Keratinocyte (primary cell): ENCODE measurements at regions not wholly inside any gene's neighbourhood (a gene's known extent, or its start where the extent isn't known, plus 50 kb on each side); places are given as distances from the start of the nearest gene placed in this dataset.

ENCODE experiments used
- DNase-seq: peaks from one replicate; pipeline ENCODE4 v3.0.0-alpha.2; 2011; ENCODE audit warnings: low read depth, missing footprints, low spot score
- FAIRE-seq: peaks from 2 replicates; lab custom pipeline; 2011; peaks lifted over from hg19 to GRCh38; lab: Jason Lieb, UNC
- H2AFZ ChIP-seq: 2 replicates; pipeline ENCODE4 v1.6.0; 2012; ENCODE audit warnings: low read length, control low read depth, inconsistent platforms; ENCODE audit not compliant: control insufficient read depth
- H3K27ac ChIP-seq: 2 replicates; pipeline ENCODE4 v1.5.1; 2011; ENCODE audit warnings: low read length; ENCODE audit not compliant: control insufficient read depth, insufficient read depth
- H3K27me3 ChIP-seq: 3 replicates; pipeline ENCODE4 v1.6.0; 2011; ENCODE audit warnings: low read length; ENCODE audit not compliant: control insufficient read depth, insufficient read depth; ENCODE audit errors: extremely low read depth
- H3K36me3 ChIP-seq, 2 experiments: 2 replicates in 1 of 2; 3 replicates in 1 of 2; pipeline ENCODE4 v1.5.1; 2011; ENCODE audit warnings: low read length in 2 of 2, mild to moderate bottlenecking in 1 of 2; ENCODE audit not compliant: control insufficient read depth in 2 of 2, insufficient read depth in 2 of 2; ENCODE audit errors: extremely low read depth in 1 of 2
- H3K4me1 ChIP-seq: 3 replicates; pipeline ENCODE4 v1.5.1; 2011; ENCODE audit warnings: low read length; ENCODE audit not compliant: control insufficient read depth, insufficient read depth; ENCODE audit errors: extremely low read depth
- H3K4me2 ChIP-seq: 3 replicates; pipeline ENCODE4 v1.6.0; 2011; ENCODE audit warnings: low read depth, low read length; ENCODE audit not compliant: control insufficient read depth, insufficient read depth; ENCODE audit errors: extremely low read depth
- H3K4me3 ChIP-seq, 3 experiments: fragments of 200-600 bp in 1 of 3; sonication (generic) in 1 of 3; 2 replicates in 2 of 3; 3 replicates in 1 of 3; pipeline ENCODE4 v1.5.1; 2011 to 2016; ENCODE audit warnings: low read length in 3 of 3, mild to moderate bottlenecking in 3 of 3, control low read depth in 2 of 3, inconsistent platforms in 1 of 3, low read depth in 1 of 3, mixed read lengths in 1 of 3, mixed run types in 1 of 3, moderate library complexity in 1 of 3; ENCODE audit not compliant: control insufficient read depth in 2 of 3, insufficient read depth in 2 of 3; ENCODE audit errors: extremely low read depth in 1 of 3
- H3K79me2 ChIP-seq: 2 replicates; pipeline ENCODE4 v1.6.0; 2012; ENCODE audit warnings: low read length; ENCODE audit not compliant: control insufficient read depth, insufficient read depth
- H3K9ac ChIP-seq: 3 replicates; pipeline ENCODE4 v1.6.0; 2011; ENCODE audit warnings: low read length; ENCODE audit not compliant: control insufficient read depth, insufficient read depth; ENCODE audit errors: extremely low read depth
- H3K9me1 ChIP-seq: 3 replicates; pipeline ENCODE4 v1.6.0; 2011; ENCODE audit warnings: low read length; ENCODE audit not compliant: control insufficient read depth, insufficient read depth; ENCODE audit errors: extremely low read depth
- H3K9me3 ChIP-seq: 2 replicates; pipeline ENCODE4 v1.5.1; 2012; ENCODE audit warnings: low read depth, low read length; ENCODE audit not compliant: control insufficient read depth
- H4K20me1 ChIP-seq: 3 replicates; pipeline ENCODE4 v1.6.0; 2011; ENCODE audit warnings: low read length; ENCODE audit not compliant: control insufficient read depth, insufficient read depth; ENCODE audit errors: extremely low read depth
- CTCF ChIP-seq, 3 experiments: IDR thresholded peaks in 1 of 3; conservative IDR thresholded peaks in 1 of 3; optimal IDR thresholded peaks in 1 of 3; 2 replicates in 2 of 3; 3 replicates in 1 of 3; pipeline versions ENCODE3 to v1.5.1; 2011; ENCODE audit warnings: low read length in 3 of 3, mild to moderate bottlenecking in 3 of 3, moderate library complexity in 2 of 3, control low read depth in 1 of 3, inconsistent platforms in 1 of 3; ENCODE audit not compliant: insufficient read depth in 2 of 3; ENCODE audit errors: extremely low read depth in 1 of 3
- EZH2 ChIP-seq: IDR thresholded peaks from one replicate; pipeline ENCODE4 v1.6.1; 2012; ENCODE audit warnings: inconsistent platforms, mild to moderate bottlenecking, low read length, moderate library complexity
- dilution Hi-C: fragments of 300-500 bp; cut with MboI; formaldehyde crosslinking; loops from one replicate; pipeline ENCODE4 v1.7.0; 2020; ENCODE audit warnings: low sequenced_read_pairs; ENCODE audit not compliant: extremely low pct_ligation_motif_present

GRCh38 chr2:14827226-14828023, 194.9 kb downstream of the LRATD1 start:
- dilution Hi-C loops: no loop called here
- Histone ChIP-seq H3K27me3 (no peaks in the 10 kb centered on the region), H3K9me3 (no peaks in the 10 kb centered on the region), H3K9me1 (no peaks in the 10 kb centered on the region), H3K4me3 (no peak overlapping the region), H3K36me3 (no peaks in the 10 kb centered on the region), H3K4me1 (peaks cover 19% of the 10 kb centered on the region), H3K9ac (no peak overlapping the region), H4K20me1 (no peaks in the 10 kb centered on the region), H3K4me2 (peak overlapping the region; percentile 49), H3K27ac (no peak overlapping the region), H3K79me2 (no peaks in the 10 kb centered on the region), H2AFZ (no peak overlapping the region)
- no peak for DNase-seq
- FAIRE-seq: peak; percentile 52
- no peak for TF ChIP-seq EZH2
- no peak for TF ChIP-seq CTCF (optimal IDR thresholded peaks at IDR 0.05 in 1 of 3, IDR thresholded peaks at IDR 0.05 in 1 of 3, conservative IDR thresholded peaks at IDR 0.05 in 1 of 3; ENCODE audit: extremely low read depth in 1 of 3, insufficient read depth in 2 of 3, low read length in 3 of 3)

GRCh38 chr2:14828223-14828622, 195.7 kb downstream of the LRATD1 start:
- FAIRE-seq (peak; percentile 66), DNase-seq (no peak)
- Histone ChIP-seq H3K4me1 (peaks cover 19% of the 10 kb centered on the region), H3K4me2 (no peak overlapping the region), H4K20me1 (no peaks in the 10 kb centered on the region), H3K4me3 (no peak overlapping the region), H3K9ac (no peak overlapping the region), H2AFZ (peak overlapping the region; percentile 46), H3K36me3 (no peaks in the 10 kb centered on the region), H3K9me1 (no peaks in the 10 kb centered on the region), H3K9me3 (no peaks in the 10 kb centered on the region), H3K27me3 (no peaks in the 10 kb centered on the region), H3K79me2 (no peaks in the 10 kb centered on the region), H3K27ac (no peak overlapping the region)
- TF ChIP-seq CTCF (optimal IDR thresholded peaks at IDR 0.05 in 1 of 3, IDR thresholded peaks at IDR 0.05 in 1 of 3, conservative IDR thresholded peaks at IDR 0.05 in 1 of 3; ENCODE audit: extremely low read depth in 1 of 3, insufficient read depth in 2 of 3, low read length in 3 of 3) (no peak), EZH2 (no peak)
- dilution Hi-C loops: no loop called here
